Fibroblast of pulmonary artery (primary cell): ENCODE measurements at regions not wholly inside any gene's neighbourhood (a gene's known extent, or its start where the extent isn't known, plus 50 kb on each side); places are given as distances from the start of the nearest gene placed in this dataset.

Experiments
- DNase-seq: peaks from one replicate; pipeline ENCODE4 v3.0.0-alpha.2; 2010; ENCODE audit warnings: low read depth
- H3K4me3 ChIP-seq: replicated peaks from 2 replicates; pipeline ENCODE4 v1.5.1; 2011; ENCODE audit warnings: low read depth, mild to moderate bottlenecking, control low read depth, low read length, moderate library complexity
- TF ChIP-seq, protein P1 (sequence below): IDR thresholded peaks from 2 replicates; pipeline ENCODE4 v1.5.1; 2011; ENCODE audit warnings: mild to moderate bottlenecking, control low read depth, low read length, inconsistent platforms; ENCODE audit errors: missing control alignments

DNA sequence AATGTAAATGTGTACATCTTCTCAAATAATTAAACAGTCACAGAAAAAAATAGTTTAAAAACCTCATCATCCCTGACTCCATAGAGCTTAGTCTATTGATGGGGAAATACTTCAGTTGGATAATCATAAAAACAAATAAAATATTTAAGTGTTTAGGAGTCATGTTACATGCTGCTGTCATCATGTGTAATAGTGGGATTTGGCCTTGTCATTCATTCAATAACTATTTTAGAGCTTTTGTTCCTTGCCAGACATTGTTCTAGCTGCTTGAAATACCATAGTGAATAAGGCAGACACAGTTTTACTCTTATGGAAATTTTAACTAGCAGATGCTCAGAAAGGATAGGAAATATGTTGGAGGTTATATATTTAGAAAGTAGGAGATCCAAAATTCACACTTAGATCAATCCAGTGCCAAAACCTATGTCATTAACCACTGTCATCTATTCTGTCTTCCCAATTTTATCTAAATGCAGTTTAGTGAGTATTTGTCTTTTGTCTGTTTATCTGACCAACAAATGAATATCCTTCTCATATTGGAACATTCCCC, 324.7 kb downstream of the CASP12 start:
- TF ChIP-seq, protein P1, sequence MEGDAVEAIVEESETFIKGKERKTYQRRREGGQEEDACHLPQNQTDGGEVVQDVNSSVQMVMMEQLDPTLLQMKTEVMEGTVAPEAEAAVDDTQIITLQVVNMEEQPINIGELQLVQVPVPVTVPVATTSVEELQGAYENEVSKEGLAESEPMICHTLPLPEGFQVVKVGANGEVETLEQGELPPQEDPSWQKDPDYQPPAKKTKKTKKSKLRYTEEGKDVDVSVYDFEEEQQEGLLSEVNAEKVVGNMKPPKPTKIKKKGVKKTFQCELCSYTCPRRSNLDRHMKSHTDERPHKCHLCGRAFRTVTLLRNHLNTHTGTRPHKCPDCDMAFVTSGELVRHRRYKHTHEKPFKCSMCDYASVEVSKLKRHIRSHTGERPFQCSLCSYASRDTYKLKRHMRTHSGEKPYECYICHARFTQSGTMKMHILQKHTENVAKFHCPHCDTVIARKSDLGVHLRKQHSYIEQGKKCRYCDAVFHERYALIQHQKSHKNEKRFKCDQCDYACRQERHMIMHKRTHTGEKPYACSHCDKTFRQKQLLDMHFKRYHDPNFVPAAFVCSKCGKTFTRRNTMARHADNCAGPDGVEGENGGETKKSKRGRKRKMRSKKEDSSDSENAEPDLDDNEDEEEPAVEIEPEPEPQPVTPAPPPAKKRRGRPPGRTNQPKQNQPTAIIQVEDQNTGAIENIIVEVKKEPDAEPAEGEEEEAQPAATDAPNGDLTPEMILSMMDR: no peak
- DNase-seq: peak; percentile 69
- no peak overlapping the region for H3K4me3 ChIP-seq

DNA sequence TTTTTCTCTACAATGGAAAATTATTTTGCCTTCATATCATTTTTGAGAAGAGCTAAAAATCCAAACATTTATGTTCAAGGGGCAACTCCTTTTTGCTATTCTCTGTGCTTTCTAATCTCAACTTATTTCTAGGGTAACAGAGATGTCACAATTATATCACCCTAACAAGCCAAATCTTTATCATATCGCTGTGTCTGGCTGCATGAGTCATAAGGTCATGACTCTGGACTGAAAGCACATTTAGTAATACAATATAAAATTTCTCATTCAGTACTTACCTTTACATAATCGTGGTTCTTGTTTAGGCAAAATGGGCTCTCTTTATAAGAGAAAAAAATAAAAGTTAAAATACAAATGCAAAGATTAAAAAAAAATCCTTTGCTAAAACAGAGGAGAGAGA, 326.0 kb downstream of the CASP12 start:
- DNase-seq: peak; percentile 11
- no peak overlapping the region for H3K4me3 ChIP-seq
- TF ChIP-seq, protein P1: no peak

DNA sequence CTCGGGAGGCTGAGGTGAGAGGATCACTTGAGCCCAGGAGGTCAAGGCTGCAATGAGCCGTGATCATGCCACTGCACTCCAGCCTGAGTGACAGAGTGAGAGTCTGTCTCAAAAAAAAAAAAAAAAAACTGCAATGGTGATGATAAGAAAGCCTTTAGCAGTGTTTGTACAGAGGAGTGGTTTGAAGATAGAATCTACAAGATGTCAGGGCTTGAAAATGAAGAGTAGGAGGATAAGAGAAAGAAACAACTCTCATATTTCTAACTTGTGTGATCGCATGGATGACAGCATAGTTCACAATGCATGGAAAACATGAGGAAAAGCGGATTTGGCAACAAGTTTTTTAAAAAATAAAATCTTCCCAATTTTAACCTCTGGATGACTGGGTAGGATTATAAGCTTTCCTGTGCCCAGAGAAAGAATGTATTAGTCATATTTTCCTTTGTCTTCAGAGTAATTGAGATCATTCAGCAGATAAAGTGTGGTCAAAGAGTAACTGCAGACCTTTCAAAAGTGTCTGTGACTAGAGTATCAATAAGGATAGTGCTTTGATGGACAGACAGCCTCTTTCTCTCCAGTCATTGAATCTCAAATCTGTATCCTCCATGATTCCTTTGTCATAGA, 328.1 kb downstream of the CASP12 start:
- DNase-seq: peak; percentile 21
- TF ChIP-seq, protein P1: no peak
- no peak overlapping the region for H3K4me3 ChIP-seq

DNA sequence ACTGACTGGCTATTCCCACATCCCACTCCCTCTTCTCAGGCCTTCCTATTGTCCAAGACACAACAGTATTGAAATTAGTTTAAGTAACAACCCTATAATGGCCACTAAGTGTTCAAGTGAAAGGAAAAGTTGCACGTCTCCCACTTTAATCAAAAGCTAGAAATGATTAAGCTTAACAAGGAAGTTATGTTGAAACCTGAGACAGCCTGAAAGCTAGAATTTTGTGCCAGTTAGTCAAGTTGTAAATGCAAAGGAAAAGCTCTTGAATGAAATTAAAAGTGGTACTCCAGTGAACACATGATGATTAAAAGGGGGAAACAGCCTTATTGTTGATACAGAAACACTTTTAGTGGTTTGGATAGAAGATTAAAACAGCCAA, 332.7 kb downstream of the CASP12 start:
- no peak overlapping the region for H3K4me3 ChIP-seq
- DNase-seq: no peak
- TF ChIP-seq, protein P1: no peak

DNA sequence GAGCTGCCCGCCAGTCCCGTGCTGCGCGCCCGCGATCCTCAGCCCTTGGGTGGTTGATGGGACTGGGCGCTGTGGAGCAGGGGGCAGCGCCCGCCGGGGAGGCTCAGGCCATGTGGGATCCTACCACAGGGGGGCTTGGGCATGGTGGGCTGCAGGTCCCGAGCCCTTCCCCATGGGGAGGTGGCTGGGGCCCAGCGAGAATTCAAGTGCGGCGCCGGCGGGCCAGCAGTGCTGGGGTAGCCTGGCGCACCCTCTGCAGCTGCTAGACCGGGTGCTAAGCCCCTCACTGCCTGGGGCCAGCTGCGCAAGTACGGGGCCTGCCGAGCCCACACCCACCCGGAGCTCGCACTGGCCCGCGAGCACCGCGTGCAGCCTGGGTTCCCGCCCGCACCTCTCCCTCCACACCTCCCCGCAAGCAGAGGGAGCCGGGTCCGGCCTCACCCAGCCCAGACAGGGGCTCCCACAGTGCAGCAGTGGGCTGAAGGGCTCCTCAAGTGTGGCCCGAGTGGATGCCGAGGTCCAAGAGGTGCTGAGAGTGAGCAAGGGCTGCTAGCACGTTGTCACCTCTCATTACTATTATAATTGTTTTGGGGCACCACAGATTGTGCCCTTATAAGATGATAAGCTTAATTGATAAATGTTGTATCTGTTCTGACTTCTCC, 333.2 kb downstream of the CASP12 start:
- H3K4me3 ChIP-seq: no peak overlapping the region
- no peak for DNase-seq
- TF ChIP-seq, protein P1: no peak

DNA sequence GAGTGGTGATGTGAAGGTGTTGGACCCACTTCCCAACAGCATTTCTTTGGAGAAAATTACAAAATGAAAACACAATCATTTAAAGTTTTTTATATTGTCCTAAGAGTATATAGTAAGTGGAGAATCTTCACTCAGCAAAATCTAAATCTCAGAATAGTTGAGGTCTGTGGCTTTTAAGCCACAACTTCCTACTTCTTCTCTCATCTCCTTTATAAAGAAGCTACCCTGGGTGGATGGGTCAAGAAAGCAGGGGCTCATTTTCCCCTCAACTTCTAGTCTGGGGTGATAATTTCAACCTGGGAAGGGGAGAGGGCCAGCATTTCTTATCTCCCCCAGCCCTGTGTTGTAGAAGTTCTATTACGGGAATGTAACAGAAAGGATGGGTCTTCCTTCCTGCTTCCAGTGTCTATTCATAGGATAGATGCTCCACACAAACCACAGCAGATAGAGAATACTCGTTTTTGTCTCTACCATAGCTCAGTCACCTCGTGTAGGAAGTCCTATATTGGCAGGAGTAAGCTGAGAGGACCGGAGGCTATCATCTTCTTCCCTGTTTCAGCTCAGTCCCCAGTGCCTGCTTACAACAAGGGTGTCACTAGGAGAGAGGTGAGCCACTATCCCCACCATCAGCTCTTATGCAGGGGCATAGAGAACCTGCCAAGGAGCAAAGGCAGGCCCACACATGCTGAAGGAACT, 341.5 kb downstream of the CASP12 start:
- DNase-seq: no peak
- H3K4me3 ChIP-seq: no peak overlapping the region
- TF ChIP-seq, protein P1: no peak
